GM12873 (cell line): ENCODE measurements at regions not wholly inside any gene's neighbourhood (a gene's known extent, or its start where the extent isn't known, plus 50 kb on each side); places are given as distances from the start of the nearest gene placed in this dataset.

Source experiments
- TF ChIP-seq, protein P1 (sequence below): IDR thresholded peaks from 2 replicates; pipeline ENCODE4 v1.5.1; 2012; ENCODE audit warnings: low read depth, mild to moderate bottlenecking, moderate library complexity, low read length, control low read depth; ENCODE audit not compliant: insufficient read depth; ENCODE audit errors: missing control alignments

DNA sequence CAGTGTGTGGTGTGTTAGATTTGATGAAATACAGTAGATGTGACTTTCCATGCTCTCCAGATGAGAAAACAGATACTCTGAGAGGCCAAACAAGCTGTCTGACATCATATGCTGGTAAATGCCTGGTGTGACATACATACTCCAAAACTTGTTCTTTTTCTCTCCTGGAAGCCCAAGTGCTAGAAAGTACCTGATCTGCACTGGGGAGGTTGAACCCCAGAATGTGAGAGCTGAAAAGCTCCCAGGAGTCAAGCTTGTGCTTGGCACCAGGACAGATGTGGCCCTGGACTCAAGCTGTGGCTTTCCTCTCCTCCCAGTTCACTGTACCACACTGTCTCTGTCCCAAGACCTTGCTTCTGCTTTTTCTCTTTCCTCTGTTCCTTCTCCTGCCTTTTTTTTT lies 389.0 kb upstream of the USP24 start:
- TF ChIP-seq, protein P1, sequence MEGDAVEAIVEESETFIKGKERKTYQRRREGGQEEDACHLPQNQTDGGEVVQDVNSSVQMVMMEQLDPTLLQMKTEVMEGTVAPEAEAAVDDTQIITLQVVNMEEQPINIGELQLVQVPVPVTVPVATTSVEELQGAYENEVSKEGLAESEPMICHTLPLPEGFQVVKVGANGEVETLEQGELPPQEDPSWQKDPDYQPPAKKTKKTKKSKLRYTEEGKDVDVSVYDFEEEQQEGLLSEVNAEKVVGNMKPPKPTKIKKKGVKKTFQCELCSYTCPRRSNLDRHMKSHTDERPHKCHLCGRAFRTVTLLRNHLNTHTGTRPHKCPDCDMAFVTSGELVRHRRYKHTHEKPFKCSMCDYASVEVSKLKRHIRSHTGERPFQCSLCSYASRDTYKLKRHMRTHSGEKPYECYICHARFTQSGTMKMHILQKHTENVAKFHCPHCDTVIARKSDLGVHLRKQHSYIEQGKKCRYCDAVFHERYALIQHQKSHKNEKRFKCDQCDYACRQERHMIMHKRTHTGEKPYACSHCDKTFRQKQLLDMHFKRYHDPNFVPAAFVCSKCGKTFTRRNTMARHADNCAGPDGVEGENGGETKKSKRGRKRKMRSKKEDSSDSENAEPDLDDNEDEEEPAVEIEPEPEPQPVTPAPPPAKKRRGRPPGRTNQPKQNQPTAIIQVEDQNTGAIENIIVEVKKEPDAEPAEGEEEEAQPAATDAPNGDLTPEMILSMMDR, result no peak

DNA sequence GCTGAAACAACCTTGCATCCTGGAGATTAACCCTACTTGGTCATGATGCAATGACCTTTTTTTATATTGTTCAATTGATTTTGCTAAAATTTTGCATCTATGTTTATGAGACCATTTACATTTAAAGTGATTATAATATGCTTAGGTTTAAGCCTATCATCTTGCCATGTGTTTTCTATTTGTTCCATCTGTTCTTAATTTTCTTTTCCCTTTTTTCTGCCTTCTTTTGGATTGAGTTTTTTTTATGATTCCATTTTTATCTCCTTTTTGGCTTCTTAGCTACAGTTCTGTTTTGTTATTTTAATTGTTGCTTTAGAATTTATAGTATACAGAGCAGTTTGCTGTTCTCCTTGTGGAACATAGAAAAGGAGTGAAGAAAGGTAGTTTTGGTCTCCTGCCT lies 385.1 kb upstream of the USP24 start:
- TF ChIP-seq, protein P1, result no peak

DNA sequence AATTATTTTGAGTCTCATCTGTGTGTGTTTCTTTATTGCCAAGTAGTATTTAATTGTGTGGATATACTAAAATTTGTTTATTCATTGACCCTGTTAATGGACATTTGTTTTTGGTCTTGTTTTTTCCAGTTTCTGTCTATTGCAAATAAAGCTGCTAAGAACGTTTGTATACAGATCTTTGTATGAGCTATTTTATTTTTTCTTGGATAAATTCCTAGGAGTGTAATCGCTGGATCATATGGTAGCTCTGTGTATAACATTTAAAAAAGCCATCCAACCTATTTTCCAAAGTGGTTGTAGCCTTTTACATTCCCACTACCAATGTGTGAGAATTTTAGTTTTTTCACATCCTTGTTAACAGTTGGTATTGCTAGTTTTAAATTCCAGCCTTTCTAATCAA lies 382.7 kb upstream of the USP24 start:
- TF ChIP-seq, protein P1, result no peak

GRCh38 chr1:55594701-55595100 lies 379.5 kb upstream of the USP24 start:
- TF ChIP-seq, protein P1, result no peak

DNA sequence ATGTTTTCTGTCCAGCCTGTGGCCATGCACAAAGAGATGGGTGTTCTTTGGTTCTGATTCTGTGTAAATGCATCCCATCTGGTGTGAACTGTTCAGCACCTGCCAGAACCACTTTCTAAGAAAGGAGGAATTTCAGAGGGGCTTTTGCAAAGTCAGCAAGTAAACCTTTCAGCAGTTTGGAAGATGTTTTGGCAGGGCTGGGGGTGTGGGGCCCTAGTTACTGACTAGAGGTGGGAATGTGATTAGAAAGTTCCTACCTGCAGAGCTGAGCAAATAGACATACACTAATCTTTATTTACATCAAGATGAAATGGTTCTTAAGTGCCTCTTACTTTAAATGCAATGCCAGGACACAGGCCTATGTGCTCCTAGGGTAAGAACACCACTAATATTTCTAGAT lies 378.1 kb upstream of the USP24 start:
- TF ChIP-seq, protein P1, result no peak

DNA sequence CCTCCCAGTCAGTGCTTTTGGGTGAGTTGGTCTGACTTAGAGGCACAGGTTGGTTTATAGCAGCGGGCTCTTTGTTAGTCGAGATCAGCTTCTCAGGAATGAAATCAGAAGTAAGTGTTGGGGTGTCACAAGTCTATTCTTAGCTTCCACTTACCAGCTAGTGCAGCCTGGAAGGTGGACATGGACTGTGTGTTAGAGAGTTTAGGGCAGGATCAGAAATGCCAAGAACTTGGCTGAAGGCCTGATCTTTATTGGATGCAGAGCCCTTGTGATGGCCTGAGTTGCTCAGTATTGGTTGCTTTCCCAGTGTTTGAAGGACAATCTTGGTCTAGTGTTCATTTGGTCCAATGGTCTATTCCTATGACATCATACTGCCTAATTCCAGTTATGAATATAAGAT lies 377.0 kb upstream of the USP24 start:
- TF ChIP-seq, protein P1, result no peak

GRCh38 chr1:55589671-55590297 lies 374.6 kb upstream of the USP24 start:
- TF ChIP-seq, protein P1, result no peak
